B cell (primary cell): ENCODE measurements at regions not wholly inside any gene's neighbourhood (a gene's known extent, or its start where the extent isn't known, plus 50 kb on each side); places are given as distances from the start of the nearest gene placed in this dataset.

Experiments
- ATAC-seq: fragments of 200-7000 bp; cut with Tn5 transposase; one replicate; pipeline ENCODE4 v1.10.0; 2021; ENCODE audit warnings: low read depth, mild to moderate bottlenecking, moderate number of reproducible peaks, moderate library complexity
- CTCF ChIA-PET: fragments of 350-600 bp; sonication (Branson Sonifier 250); formaldehyde crosslinking; loops from one replicate; lab custom pipeline; 2021; ENCODE audit warnings: antibody characterized with exemption, inconsistent platforms; lab: Charles Lee
- POLR2A ChIA-PET: fragments of 350-600 bp; sonication (Branson Sonifier 250); formaldehyde crosslinking; loops from one replicate; lab custom pipeline; 2021; ENCODE audit warnings: antibody characterized with exemption; lab: Charles Lee
- DNase-seq: peaks from one replicate; pipeline ENCODE4 v3.0.0; 2013
- H2AFZ ChIP-seq: 2 replicates; pipeline ENCODE4 v1.6.1; 2012; ENCODE audit warnings: mild to moderate bottlenecking, low read depth, low read length; ENCODE audit not compliant: insufficient read depth, poor library complexity, severe bottlenecking
- H3K27ac ChIP-seq, 2 donors: 1 replicate in 1 of 2; 2 replicates in 1 of 2; pipeline ENCODE4 v1.5.1; 2012 to 2013; ENCODE audit warnings: low read length in 2 of 2, mild to moderate bottlenecking in 2 of 2, moderate library complexity in 1 of 2
- H3K27me3 ChIP-seq, 4 experiments: fragments of 200-600 bp in 1 of 4; sonication (generic) in 1 of 4; replicated peaks in 1 of 4; 1 replicate in 2 of 4; 2 replicates in 2 of 4; pipeline versions ENCODE4 v1.6.1 to v1.7.0; 2013 to 2016; ENCODE audit warnings: low read length in 3 of 4, mild to moderate bottlenecking in 2 of 4, mixed read lengths in 1 of 4, moderate library complexity in 1 of 4; ENCODE audit not compliant: insufficient read depth in 4 of 4, control insufficient read depth in 3 of 4; ENCODE audit errors: control extremely low read depth in 1 of 4
- H3K36me3 ChIP-seq, 2 experiments: replicated peaks in 1 of 2; 1 replicate in 1 of 2; 2 replicates in 1 of 2; pipeline versions ENCODE4 v1.6.1 to v1.7.1; 2013; ENCODE audit warnings: low read length in 1 of 2; ENCODE audit not compliant: insufficient read depth in 2 of 2, control insufficient read depth in 1 of 2; ENCODE audit errors: control extremely low read depth in 1 of 2, extremely low read depth in 1 of 2
- H3K4me1 ChIP-seq, 2 donors: fragments of 200-600 bp in 1 of 2; sonication (generic) in 1 of 2; 1 replicate in 1 of 2; 2 replicates in 1 of 2; pipeline versions ENCODE4 v1.5.1 to v1.6.1; 2013 to 2017; ENCODE audit warnings: low read length in 2 of 2; ENCODE audit not compliant: control insufficient read depth in 2 of 2, insufficient read depth in 2 of 2
- H3K4me2 ChIP-seq: replicated peaks from 2 replicates; pipeline ENCODE3; 2012; ENCODE audit warnings: mild to moderate bottlenecking, low read depth, low read length; ENCODE audit not compliant: poor library complexity, severe bottlenecking
- H3K4me3 ChIP-seq, 5 experiments: fragments of 200-600 bp in 1 of 5; sonication (generic) in 1 of 5; 1 replicate in 3 of 5; 2 replicates in 2 of 5; pipeline versions ENCODE4 v1.5.1 to v1.7.0; 2011 to 2016; ENCODE audit warnings: low read length in 4 of 5, mild to moderate bottlenecking in 4 of 5, low read depth in 2 of 5, control low read depth in 1 of 5, moderate library complexity in 1 of 5; ENCODE audit not compliant: insufficient read depth in 1 of 5; ENCODE audit errors: control extremely low read depth in 1 of 5, extremely low read depth in 1 of 5
- H3K79me2 ChIP-seq: fragments of 200-600 bp; sonication (generic); one replicate; pipeline ENCODE4 v1.6.0; 2016; ENCODE audit warnings: low read length; ENCODE audit not compliant: control insufficient read depth, insufficient read depth
- H3K9ac ChIP-seq: fragments of 200-600 bp; sonication (generic); 2 replicates; pipeline ENCODE4 v1.6.1; 2017; ENCODE audit warnings: mild to moderate bottlenecking, low read length, moderate library complexity
- H3K9me3 ChIP-seq, 3 donors: one replicate each; pipeline versions ENCODE4 v1.6.1 to v1.7.1; 2013; ENCODE audit warnings: low read length in 2 of 3; ENCODE audit not compliant: control insufficient read depth in 2 of 3, insufficient read depth in 1 of 3; ENCODE audit errors: control extremely low read depth in 1 of 3
- H4K20me1 ChIP-seq: 2 replicates; pipeline ENCODE4 v1.6.0; 2012; ENCODE audit warnings: mild to moderate bottlenecking, low read length; ENCODE audit not compliant: insufficient read depth, control insufficient read depth, poor library complexity, severe bottlenecking
- H3K27ac Mint-ChIP-seq: one replicate; pipeline ENCODE4 v1.8.0; 2021; ENCODE audit warnings: mixed read lengths
- H3K27me3 Mint-ChIP-seq: one replicate; pipeline ENCODE4 v1.8.0; 2021; ENCODE audit warnings: mixed read lengths
- H3K4me1 Mint-ChIP-seq: one replicate; pipeline ENCODE4 v1.8.0; 2021; ENCODE audit warnings: mixed read lengths
- H3K4me3 Mint-ChIP-seq: one replicate; pipeline ENCODE4 v1.8.0; 2021; ENCODE audit warnings: mixed read lengths
- H3K9me3 Mint-ChIP-seq: one replicate; pipeline ENCODE4 v1.8.0; 2022; ENCODE audit warnings: mixed read lengths; ENCODE audit not compliant: insufficient read depth
- EZH2 ChIP-seq: IDR thresholded peaks from 2 replicates; pipeline ENCODE4 v1.6.1; 2012; ENCODE audit warnings: borderline replicate concordance, low read depth, mild to moderate bottlenecking, moderate library complexity, low read length; ENCODE audit not compliant: insufficient read depth, poor library complexity, severe bottlenecking
- whole genome bisulfite sequencing: methylation state at CpG from one replicate; pipeline ENCODE4 v1.1.5; 2013; ENCODE audit warnings: missing lambda C conversion rate; ENCODE audit not compliant: insufficient coverage; 5-methylcytosine and 5-hydroxymethylcytosine counted together
- intact Hi-C: fragments of 100-400 bp; cut with micrococcal nuclease; formaldehyde crosslinking; loops from one replicate; pipeline ENCODE4 v1.10.0; 2022
- TF ChIP-seq, protein P1 (sequence below): fragments of 200-600 bp; IDR thresholded peaks from one replicate; pipeline ENCODE4 v1.8.0; 2022; ENCODE audit warnings: antibody characterized with exemption, mild to moderate bottlenecking

DNA sequence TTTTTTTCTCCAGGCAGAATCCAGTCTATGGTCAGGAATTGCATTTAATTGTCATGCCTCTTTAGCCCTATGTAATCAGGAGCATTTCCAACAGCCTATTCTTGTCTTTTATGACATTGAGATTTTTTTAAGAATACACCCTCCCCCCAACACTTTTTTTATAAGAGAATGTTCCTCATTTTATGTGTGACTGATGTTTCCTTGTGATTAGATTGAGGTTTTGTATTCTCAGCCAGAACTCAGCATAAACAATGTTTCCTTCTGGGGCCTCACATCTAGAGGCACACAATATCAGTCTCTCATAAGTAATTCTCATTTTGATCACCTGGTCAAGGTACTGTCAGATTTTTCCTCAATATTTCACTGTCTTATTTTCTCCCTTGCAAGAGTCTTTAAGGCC, 193.4 kb upstream of the PDE1C start:
- H3K27me3 Mint-ChIP-seq = peaks cover 4% of the 10 kb centered on the region
- no peaks in the 10 kb centered on the region for H3K9me3 Mint-ChIP-seq
- no peak for TF ChIP-seq EZH2
- TF ChIP-seq, protein P1, sequence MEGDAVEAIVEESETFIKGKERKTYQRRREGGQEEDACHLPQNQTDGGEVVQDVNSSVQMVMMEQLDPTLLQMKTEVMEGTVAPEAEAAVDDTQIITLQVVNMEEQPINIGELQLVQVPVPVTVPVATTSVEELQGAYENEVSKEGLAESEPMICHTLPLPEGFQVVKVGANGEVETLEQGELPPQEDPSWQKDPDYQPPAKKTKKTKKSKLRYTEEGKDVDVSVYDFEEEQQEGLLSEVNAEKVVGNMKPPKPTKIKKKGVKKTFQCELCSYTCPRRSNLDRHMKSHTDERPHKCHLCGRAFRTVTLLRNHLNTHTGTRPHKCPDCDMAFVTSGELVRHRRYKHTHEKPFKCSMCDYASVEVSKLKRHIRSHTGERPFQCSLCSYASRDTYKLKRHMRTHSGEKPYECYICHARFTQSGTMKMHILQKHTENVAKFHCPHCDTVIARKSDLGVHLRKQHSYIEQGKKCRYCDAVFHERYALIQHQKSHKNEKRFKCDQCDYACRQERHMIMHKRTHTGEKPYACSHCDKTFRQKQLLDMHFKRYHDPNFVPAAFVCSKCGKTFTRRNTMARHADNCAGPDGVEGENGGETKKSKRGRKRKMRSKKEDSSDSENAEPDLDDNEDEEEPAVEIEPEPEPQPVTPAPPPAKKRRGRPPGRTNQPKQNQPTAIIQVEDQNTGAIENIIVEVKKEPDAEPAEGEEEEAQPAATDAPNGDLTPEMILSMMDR = no peak
- H3K27ac ChIP-seq = no peak overlapping the region
- H3K4me3 Mint-ChIP-seq = no peak overlapping the region
- H3K9me3 ChIP-seq = no peaks in the 10 kb centered on the region
- H3K9ac ChIP-seq = no peak overlapping the region
- H3K4me1 ChIP-seq = no peaks in the 10 kb centered on the region
- intact Hi-C loops = no loop called here
- H3K36me3 ChIP-seq = no peaks in the 10 kb centered on the region
- no peak overlapping the region for H3K4me3 ChIP-seq
- H3K4me1 Mint-ChIP-seq = no peaks in the 10 kb centered on the region
- ChIA-PET POLR2A (no interaction called here), CTCF (no interaction called here)
- no peak overlapping the region for H3K27ac Mint-ChIP-seq
- no peak overlapping the region for H3K4me2 ChIP-seq
- DNase-seq = no peak
- no peaks in the 10 kb centered on the region for H3K27me3 ChIP-seq
- H4K20me1 ChIP-seq = no peaks in the 10 kb centered on the region
- H2AFZ ChIP-seq = no peak overlapping the region
- ATAC-seq = no peak
- no peaks in the 10 kb centered on the region for H3K79me2 ChIP-seq

DNA sequence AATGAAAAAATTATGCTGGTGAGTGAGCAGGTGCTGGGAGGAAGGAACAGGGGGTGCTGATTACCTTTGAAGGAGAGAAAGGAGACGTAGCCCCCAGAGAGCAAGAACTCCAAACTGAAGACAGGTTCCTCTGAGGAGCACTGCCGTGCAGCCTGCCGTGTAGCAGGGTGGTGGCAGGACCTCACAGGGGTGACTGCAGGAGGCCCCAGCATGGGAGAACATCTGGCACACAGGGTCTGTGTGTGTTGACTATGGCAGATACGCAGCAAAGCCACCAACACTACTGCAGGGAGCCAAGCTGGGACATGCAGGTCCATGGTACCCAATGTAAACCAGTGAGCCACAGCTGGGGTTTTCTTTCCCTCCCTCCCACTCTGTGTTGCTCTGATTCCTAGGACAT, 192.1 kb upstream of the PDE1C start:
- Histone ChIP-seq H3K4me2 (no peak overlapping the region), H3K9me3 (no peaks in the 10 kb centered on the region), H3K9ac (no peak overlapping the region), H2AFZ (no peak overlapping the region), H3K27me3 (no peaks in the 10 kb centered on the region), H4K20me1 (no peaks in the 10 kb centered on the region), H3K36me3 (no peaks in the 10 kb centered on the region), H3K4me1 (no peaks in the 10 kb centered on the region), H3K27ac (no peak overlapping the region), H3K79me2 (no peaks in the 10 kb centered on the region), H3K4me3 (no peak overlapping the region)
- TF ChIP-seq, protein P1 = no peak
- Mint-ChIP-seq H3K27me3 (peaks cover 4% of the 10 kb centered on the region), H3K27ac (no peak overlapping the region), H3K4me3 (no peak overlapping the region), H3K9me3 (no peaks in the 10 kb centered on the region), H3K4me1 (no peaks in the 10 kb centered on the region)
- ChIA-PET POLR2A (no interaction called here), CTCF (no interaction called here)
- WGBS = 64% methylated on average over 2 of the region's 4 CpGs
- DNase-seq (no peak), ATAC-seq (no peak)
- intact Hi-C loops = no loop called here
